H9 (cell line): ENCODE measurements at regions not wholly inside any gene's neighbourhood (a gene's known extent, or its start where the extent isn't known, plus 50 kb on each side); places are given as distances from the start of the nearest gene placed in this dataset.

Experiments
- DNase-seq: peaks from one replicate; pipeline ENCODE4 v3.0.0-alpha.2; 2017
- H2AFZ ChIP-seq: one replicate; pipeline ENCODE4 v1.6.1; 2013; ENCODE audit warnings: mild to moderate bottlenecking, low read length, control low read depth, moderate library complexity
- H2AK5ac ChIP-seq: 2 replicates; pipeline ENCODE4 v1.6.1; 2013; ENCODE audit warnings: low read length, control low read depth, mixed read lengths; ENCODE audit not compliant: insufficient read length
- H2BK120ac ChIP-seq: one replicate; pipeline ENCODE4 v1.6.1; 2013; ENCODE audit warnings: low read depth, mild to moderate bottlenecking, low read length, control low read depth, inconsistent platforms; ENCODE audit not compliant: poor library complexity, severe bottlenecking
- H2BK12ac ChIP-seq: 2 replicates; pipeline ENCODE4 v1.6.1; 2013; ENCODE audit warnings: low read length, control low read depth, mixed read lengths, low read depth; ENCODE audit not compliant: insufficient read length
- H2BK15ac ChIP-seq: 2 replicates; pipeline ENCODE4 v1.6.1; 2013; ENCODE audit warnings: low read depth, low read length, control low read depth
- H2BK20ac ChIP-seq: one replicate; pipeline ENCODE4 v1.6.1; 2013; ENCODE audit warnings: low read depth, mild to moderate bottlenecking, low read length, control low read depth, inconsistent platforms; ENCODE audit not compliant: poor library complexity, severe bottlenecking
- H2BK5ac ChIP-seq: 2 replicates; pipeline ENCODE4 v1.6.1; 2013; ENCODE audit warnings: low read length, control low read depth, mixed read lengths; ENCODE audit not compliant: insufficient read length
- H3K14ac ChIP-seq: 2 replicates; pipeline ENCODE4 v1.6.1; 2013; ENCODE audit warnings: low read length, control low read depth; ENCODE audit not compliant: insufficient read depth
- H3K18ac ChIP-seq: 2 replicates; pipeline ENCODE4 v1.6.1; 2013; ENCODE audit warnings: low read depth, mild to moderate bottlenecking, mixed read lengths, low read length, control low read depth; ENCODE audit not compliant: insufficient read length
- H3K23ac ChIP-seq: 2 replicates; pipeline ENCODE4 v1.6.1; 2013; ENCODE audit warnings: low read length, control low read depth, mixed read lengths, low read depth; ENCODE audit not compliant: insufficient read length
- H3K23me2 ChIP-seq: 2 replicates; pipeline ENCODE4 v1.6.1; 2013; ENCODE audit warnings: low read depth, mild to moderate bottlenecking, mixed read lengths, low read length, control low read depth; ENCODE audit not compliant: insufficient read length, poor library complexity, severe bottlenecking
- H3K27ac ChIP-seq: 2 replicates; pipeline ENCODE4 v1.5.1; 2013; ENCODE audit warnings: low read length, control low read depth, mixed read lengths, low read depth; ENCODE audit not compliant: insufficient read length
- H3K27me3 ChIP-seq: 2 replicates; pipeline ENCODE4 v1.6.1; 2013; ENCODE audit warnings: low read length, control low read depth, inconsistent platforms; ENCODE audit not compliant: insufficient read depth
- H3K4ac ChIP-seq: 2 replicates; pipeline ENCODE4 v1.6.1; 2013; ENCODE audit warnings: low read depth, mild to moderate bottlenecking, control low read depth, inconsistent platforms, low read length, moderate library complexity
- H3K4me1 ChIP-seq: 2 replicates; pipeline ENCODE4 v1.6.1; 2013; ENCODE audit warnings: low read length, control low read depth, inconsistent platforms; ENCODE audit not compliant: insufficient read depth
- H3K4me2 ChIP-seq: 2 replicates; pipeline ENCODE4 v1.6.1; 2013; ENCODE audit warnings: low read length, control low read depth, mixed read lengths; ENCODE audit not compliant: insufficient read length, insufficient read depth
- H3K56ac ChIP-seq: 2 replicates; pipeline ENCODE4 v1.6.1; 2013; ENCODE audit warnings: low read depth, mild to moderate bottlenecking, mixed read lengths, low read length, control low read depth; ENCODE audit not compliant: insufficient read length
- H3K79me1 ChIP-seq: 2 replicates; pipeline ENCODE4 v1.6.1; 2013; ENCODE audit warnings: low read depth, mild to moderate bottlenecking, moderate library complexity, low read length, control low read depth, inconsistent platforms; ENCODE audit not compliant: insufficient read depth, poor library complexity, severe bottlenecking
- H3K79me2 ChIP-seq: 2 replicates; pipeline ENCODE4 v1.6.1; 2013; ENCODE audit warnings: low read length, control low read depth, inconsistent platforms; ENCODE audit not compliant: insufficient read depth
- H3K9ac ChIP-seq: 2 replicates; pipeline ENCODE4 v1.6.1; 2013; ENCODE audit warnings: low read length, control low read depth, mixed read lengths; ENCODE audit not compliant: insufficient read length; ENCODE audit errors: extremely low read depth
- H3K9me3 ChIP-seq: one replicate; pipeline ENCODE4 v1.6.1; 2013; ENCODE audit warnings: low read depth, low read length, inconsistent platforms; ENCODE audit not compliant: control insufficient read depth
- H3T11ph ChIP-seq: one replicate; pipeline ENCODE4 v1.6.1; 2013; ENCODE audit warnings: mild to moderate bottlenecking, low read length, control low read depth, inconsistent platforms
- H4K20me1 ChIP-seq: one replicate; pipeline ENCODE4 v1.6.1; 2013; ENCODE audit not compliant: control insufficient read depth, insufficient read length, insufficient read depth
- H4K5ac ChIP-seq: 2 replicates; pipeline ENCODE4 v1.6.1; 2013; ENCODE audit warnings: low read depth, mild to moderate bottlenecking, mixed read lengths, low read length, control low read depth; ENCODE audit not compliant: insufficient read length
- H4K8ac ChIP-seq: replicated peaks from 2 replicates; pipeline ENCODE4 v1.6.1; 2013; ENCODE audit warnings: low read length, control low read depth, mixed read lengths, low read depth; ENCODE audit not compliant: insufficient read length
- H4K91ac ChIP-seq: 2 replicates; pipeline ENCODE4 v1.6.1; 2013; ENCODE audit warnings: low read depth, mild to moderate bottlenecking, moderate library complexity, mixed read lengths, low read length, control low read depth; ENCODE audit not compliant: insufficient read length
- H3K27ac Mint-ChIP-seq, 3 experiments: 2 replicates in 2 of 3; 3 replicates in 1 of 3; pipeline ENCODE4 v1.8.0; 2020 to 2021; ENCODE audit warnings: mixed read lengths in 3 of 3, mild to moderate bottlenecking in 1 of 3, moderate library complexity in 1 of 3
- H3K27me3 Mint-ChIP-seq: 2 replicates; pipeline ENCODE4 v1.8.0; 2021; ENCODE audit warnings: low read depth, mild to moderate bottlenecking, moderate library complexity, mixed read lengths
- H3K36me3 Mint-ChIP-seq, 3 experiments: 2 replicates in 2 of 3; 3 replicates in 1 of 3; pipeline ENCODE4 v1.8.0; 2020 to 2021; ENCODE audit warnings: low read depth in 3 of 3, mixed read lengths in 3 of 3; ENCODE audit not compliant: insufficient read depth in 1 of 3
- H3K4me1 Mint-ChIP-seq, 2 experiments: 2 replicates each; pipeline ENCODE4 v1.8.0; 2020; ENCODE audit warnings: mixed read lengths in 2 of 2
- H3K4me3 Mint-ChIP-seq, 2 experiments: 2 replicates in 1 of 2; 3 replicates in 1 of 2; pipeline ENCODE4 v1.8.0; 2020 to 2021; ENCODE audit warnings: mild to moderate bottlenecking in 2 of 2, mixed read lengths in 2 of 2, moderate library complexity in 1 of 2
- H3K9me3 Mint-ChIP-seq, 2 experiments: 2 replicates in 1 of 2; 3 replicates in 1 of 2; pipeline ENCODE4 v1.8.0; 2020; ENCODE audit warnings: mild to moderate bottlenecking in 2 of 2, mixed read lengths in 2 of 2, moderate library complexity in 1 of 2
- WGBS: extraction: QIAGEN DNeasy Blood & Tissue Kit; methylation state at CpG from one replicate; pipeline ENCODE4 v1.1.7; 2013; ENCODE audit warnings: missing lambda C conversion rate, low lambda C conversion rate, mixed read lengths; ENCODE audit not compliant: insufficient read length; ENCODE audit errors: extremely low coverage; 5-methylcytosine and 5-hydroxymethylcytosine counted together
- TF ChIP-seq, protein P1 (sequence below): fragments of 200-600 bp; sonication (generic); conservative IDR thresholded peaks from 3 replicates; pipeline ENCODE4 v1.8.0; 2021; ENCODE audit warnings: antibody characterized with exemption, mild to moderate bottlenecking

DNA sequence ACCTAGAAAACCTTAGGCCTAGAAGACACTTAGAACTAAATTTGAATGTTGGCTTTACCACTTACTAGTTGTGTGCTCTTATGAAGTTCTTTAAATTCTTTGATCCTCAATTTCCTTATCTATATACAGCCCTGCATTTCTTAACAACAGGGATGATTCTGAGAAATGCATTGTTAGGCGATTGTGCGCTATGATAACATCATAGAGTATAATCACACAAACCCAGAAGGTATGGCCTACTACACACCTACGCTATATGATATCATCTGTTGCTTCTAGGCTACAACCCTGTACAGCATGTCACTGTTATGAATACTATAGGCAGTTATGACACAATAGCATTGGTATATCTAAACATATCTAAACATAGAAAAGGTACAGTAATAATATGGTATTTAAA, 137.4 kb downstream of the CHD1L start:
- Histone ChIP-seq H2BK20ac (no peak overlapping the region), H4K8ac (no peak overlapping the region), H3K79me2 (no peaks in the 10 kb centered on the region), H3K79me1 (no peaks in the 10 kb centered on the region), H3K27me3 (no peaks in the 10 kb centered on the region), H3K4ac (no peak overlapping the region), H3K4me2 (no peak overlapping the region), H2BK15ac (no peak overlapping the region), H3K9ac (no peak overlapping the region), H3K56ac (no peak overlapping the region), H3K4me1 (no peaks in the 10 kb centered on the region; the same call in 1 of the 2 replicates), H2BK12ac (no peak overlapping the region), H4K5ac (no peak overlapping the region), H3K18ac (no peak overlapping the region), H4K91ac (no peak overlapping the region), H2BK5ac (no peak overlapping the region), H3T11ph (no peak overlapping the region), H3K23ac (no peak overlapping the region), H2AK5ac (no peak overlapping the region), H2BK120ac (no peak overlapping the region), H3K27ac (no peak overlapping the region), H3K9me3 (no peaks in the 10 kb centered on the region), H4K20me1 (no peaks in the 10 kb centered on the region), H3K14ac (no peak overlapping the region), H3K23me2 (no peaks in the 10 kb centered on the region), H2AFZ (no peak overlapping the region)
- WGBS = no CpG with 5 or more reads among the region's 3 CpGs
- no peak for DNase-seq
- 0 out of 5 replicates have a peak, but pooled peaks cover 0 to 2% of the 10 kb centered on the region in 2 experiments for H3K9me3 Mint-ChIP-seq
- H3K27me3 Mint-ChIP-seq = no peaks in the 10 kb centered on the region
- TF ChIP-seq, protein P1, sequence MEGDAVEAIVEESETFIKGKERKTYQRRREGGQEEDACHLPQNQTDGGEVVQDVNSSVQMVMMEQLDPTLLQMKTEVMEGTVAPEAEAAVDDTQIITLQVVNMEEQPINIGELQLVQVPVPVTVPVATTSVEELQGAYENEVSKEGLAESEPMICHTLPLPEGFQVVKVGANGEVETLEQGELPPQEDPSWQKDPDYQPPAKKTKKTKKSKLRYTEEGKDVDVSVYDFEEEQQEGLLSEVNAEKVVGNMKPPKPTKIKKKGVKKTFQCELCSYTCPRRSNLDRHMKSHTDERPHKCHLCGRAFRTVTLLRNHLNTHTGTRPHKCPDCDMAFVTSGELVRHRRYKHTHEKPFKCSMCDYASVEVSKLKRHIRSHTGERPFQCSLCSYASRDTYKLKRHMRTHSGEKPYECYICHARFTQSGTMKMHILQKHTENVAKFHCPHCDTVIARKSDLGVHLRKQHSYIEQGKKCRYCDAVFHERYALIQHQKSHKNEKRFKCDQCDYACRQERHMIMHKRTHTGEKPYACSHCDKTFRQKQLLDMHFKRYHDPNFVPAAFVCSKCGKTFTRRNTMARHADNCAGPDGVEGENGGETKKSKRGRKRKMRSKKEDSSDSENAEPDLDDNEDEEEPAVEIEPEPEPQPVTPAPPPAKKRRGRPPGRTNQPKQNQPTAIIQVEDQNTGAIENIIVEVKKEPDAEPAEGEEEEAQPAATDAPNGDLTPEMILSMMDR = no peak
- no peaks in the 10 kb centered on the region for H3K36me3 Mint-ChIP-seq
- H3K27ac Mint-ChIP-seq = no peak overlapping the region
- H3K4me1 Mint-ChIP-seq = peaks cover 6 to 7% of the 10 kb centered on the region in 2 experiments
- H3K4me3 Mint-ChIP-seq = no peak overlapping the region
